D721Med (cell line): ENCODE measurements at regions not wholly inside any gene's neighbourhood (a gene's known extent, or its start where the extent isn't known, plus 50 kb on each side); places are given as distances from the start of the nearest gene placed in this dataset.

Experiments used
- DNase-seq: peaks from one replicate; pipeline ENCODE4 v3.0.0; 2011; ENCODE audit warnings: low spot score; ENCODE audit not compliant: insufficient read length
- FAIRE-seq: peaks from 2 replicates; lab custom pipeline; 2011; peaks lifted over from hg19 to GRCh38; lab: Jason Lieb, UNC
- TF ChIP-seq, protein P1 (sequence below): IDR thresholded peaks from 2 replicates; pipeline ENCODE4 v1.5.1; 2012; ENCODE audit warnings: mild to moderate bottlenecking, control low read depth; ENCODE audit not compliant: insufficient read depth; ENCODE audit errors: missing control alignments

DNA sequence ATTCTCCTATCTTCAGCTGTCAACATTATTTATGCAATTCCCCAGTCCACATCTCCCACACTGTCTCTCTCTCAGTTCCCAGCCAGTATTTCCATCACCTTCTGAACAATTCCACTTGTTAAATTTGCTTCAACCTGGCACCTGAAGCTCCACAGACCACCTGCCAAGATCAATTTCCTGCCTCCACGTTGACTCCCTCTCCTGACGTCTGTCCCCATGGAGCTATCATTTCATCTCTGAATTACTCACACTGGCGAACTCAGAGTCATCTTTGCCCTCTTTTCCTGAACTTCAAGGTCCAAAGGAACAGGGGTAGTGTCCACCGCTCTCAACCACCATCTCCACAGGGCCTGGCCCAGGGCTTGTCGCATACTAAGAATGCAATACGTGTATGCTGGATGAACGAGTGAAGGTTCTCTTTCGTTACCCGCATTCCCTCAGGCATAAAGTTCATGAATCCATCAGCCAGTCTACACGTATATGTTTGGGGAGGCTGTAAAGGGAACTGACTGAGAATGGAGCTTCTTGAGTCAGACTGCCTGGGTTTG lies 183.3 kb downstream of the JCAD start:
- no peak for DNase-seq
- TF ChIP-seq, protein P1, sequence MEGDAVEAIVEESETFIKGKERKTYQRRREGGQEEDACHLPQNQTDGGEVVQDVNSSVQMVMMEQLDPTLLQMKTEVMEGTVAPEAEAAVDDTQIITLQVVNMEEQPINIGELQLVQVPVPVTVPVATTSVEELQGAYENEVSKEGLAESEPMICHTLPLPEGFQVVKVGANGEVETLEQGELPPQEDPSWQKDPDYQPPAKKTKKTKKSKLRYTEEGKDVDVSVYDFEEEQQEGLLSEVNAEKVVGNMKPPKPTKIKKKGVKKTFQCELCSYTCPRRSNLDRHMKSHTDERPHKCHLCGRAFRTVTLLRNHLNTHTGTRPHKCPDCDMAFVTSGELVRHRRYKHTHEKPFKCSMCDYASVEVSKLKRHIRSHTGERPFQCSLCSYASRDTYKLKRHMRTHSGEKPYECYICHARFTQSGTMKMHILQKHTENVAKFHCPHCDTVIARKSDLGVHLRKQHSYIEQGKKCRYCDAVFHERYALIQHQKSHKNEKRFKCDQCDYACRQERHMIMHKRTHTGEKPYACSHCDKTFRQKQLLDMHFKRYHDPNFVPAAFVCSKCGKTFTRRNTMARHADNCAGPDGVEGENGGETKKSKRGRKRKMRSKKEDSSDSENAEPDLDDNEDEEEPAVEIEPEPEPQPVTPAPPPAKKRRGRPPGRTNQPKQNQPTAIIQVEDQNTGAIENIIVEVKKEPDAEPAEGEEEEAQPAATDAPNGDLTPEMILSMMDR: no peak
- FAIRE-seq: no peak

DNA sequence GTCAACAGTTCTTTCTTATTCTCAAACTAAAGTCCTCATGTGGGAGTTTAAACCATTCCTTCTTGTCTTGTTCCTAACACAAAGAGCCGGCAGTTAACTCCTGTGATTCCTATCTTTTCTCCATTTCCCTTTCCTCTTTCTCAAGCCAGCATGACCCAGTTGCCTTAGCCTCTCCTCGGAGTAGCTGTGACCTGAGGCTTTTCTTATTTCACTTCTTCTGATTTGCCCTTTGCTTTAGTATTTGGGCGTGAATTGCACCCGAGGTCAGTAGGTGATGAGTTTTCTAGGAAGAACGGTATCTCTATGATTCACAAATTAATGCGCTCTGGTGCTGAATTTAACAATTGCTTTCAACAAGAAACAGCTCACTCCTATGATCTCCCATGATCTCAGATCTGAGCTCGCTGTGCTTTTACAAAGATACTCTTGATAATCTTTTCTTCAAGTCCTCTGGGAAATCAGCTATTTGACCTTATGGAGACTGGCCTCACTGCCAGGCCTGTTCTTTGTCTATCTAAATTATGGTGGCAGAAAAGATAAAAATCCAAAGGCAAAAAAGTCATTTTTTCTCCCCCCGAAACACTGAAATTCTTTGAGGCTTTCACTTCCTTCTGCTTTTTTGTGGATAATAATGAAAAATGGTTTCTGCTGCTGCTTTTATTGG lies 184.6 kb downstream of the JCAD start:
- TF ChIP-seq, protein P1: no peak
- FAIRE-seq (no peak), DNase-seq (no peak)

DNA sequence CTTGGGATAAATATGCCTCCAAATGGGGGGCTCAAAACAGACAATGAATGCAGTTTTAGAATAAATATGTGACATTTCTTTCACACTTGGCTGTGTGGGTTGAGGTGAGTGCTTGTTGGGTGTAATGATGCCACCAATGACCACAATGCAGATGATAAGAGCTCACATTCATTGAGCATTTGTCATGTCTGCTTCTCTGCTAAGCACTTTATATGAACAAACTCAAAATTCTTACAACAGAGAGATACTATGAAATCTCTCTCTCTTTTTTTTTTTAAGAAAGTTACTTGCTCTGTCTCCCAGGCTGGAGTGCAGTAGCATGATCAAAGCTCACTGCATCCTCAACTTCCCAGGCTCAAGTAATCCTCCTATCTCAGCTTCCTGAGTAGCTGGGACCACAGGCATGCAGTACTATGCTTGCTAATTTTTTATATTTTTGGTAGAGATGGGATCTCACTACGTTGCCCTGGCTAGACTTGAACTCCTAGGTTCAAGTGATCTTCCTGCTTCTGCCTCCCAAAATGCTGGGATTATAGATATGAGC lies 185.4 kb downstream of the JCAD start:
- TF ChIP-seq, protein P1: no peak
- FAIRE-seq (no peak), DNase-seq (no peak)

DNA sequence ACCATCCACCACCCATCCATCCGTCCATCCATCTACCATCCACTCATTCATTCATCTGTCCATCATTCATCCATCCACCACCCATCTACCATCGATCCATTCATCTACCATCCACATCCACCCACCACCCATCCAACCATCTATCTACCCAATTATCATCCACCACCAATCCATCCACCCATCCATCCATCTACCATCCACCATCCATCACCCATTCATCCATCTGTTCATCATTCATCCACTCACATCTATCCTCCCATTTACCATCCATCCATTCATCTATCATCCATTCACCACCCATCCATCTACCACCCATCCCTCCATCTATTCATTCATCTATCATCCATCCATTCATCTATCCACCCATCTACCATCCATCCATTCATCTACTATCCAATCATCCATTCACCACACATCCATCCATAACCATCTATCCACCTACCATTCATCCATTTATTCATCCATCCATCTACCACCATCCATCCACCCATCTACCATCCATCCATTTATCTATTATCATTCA lies 188.8 kb downstream of the JCAD start:
- no peak for FAIRE-seq
- no peak for DNase-seq
- TF ChIP-seq, protein P1: no peak

DNA sequence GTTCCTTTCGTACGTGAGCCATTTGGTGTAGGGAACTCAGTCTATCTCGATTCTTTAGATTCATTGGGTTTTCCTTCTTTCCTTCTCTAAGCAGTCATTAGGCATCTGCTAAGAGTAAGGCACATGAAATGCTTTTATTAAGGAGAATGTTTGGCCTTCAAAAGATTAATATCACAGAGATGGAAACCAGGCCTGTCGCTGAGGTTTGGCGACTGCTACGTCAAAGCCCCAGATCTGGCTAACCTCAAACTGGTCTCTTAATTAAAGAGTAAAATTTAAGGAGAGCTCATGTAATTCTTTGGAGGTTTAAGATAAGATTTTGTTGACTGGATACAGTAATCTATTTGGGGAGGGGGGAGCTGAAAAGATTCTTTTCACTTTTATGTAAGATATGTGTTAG lies 189.8 kb downstream of the JCAD start:
- no peak for DNase-seq
- no peak for FAIRE-seq
- TF ChIP-seq, protein P1: no peak

DNA sequence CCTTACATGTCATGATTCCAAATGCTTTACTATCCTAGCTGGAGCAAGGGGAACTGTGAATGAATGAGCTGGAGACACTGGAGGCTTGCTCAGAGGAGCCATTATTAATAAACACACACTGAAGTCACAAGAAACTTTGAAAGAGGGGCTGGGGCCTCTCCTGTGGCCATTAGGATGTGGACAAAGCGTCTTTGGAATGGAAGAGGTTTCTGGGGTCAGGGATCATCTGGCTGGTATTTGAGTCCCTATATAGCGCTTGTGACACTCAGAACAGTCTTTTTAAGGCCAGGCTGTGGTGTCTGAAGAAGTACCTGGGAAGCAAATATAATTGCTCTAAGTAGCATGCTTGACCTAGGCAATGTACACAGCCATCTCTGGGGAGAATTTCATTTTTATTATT lies 193.0 kb downstream of the JCAD start:
- FAIRE-seq (no peak), DNase-seq (no peak)
- TF ChIP-seq, protein P1: no peak
